ENCODE measurements at regions not wholly inside any gene's neighbourhood (a gene's known extent, or its start where the extent isn't known, plus 50 kb on each side); places are given as distances from the start of the nearest gene placed in this dataset.

GRCh38 chrX:68918202-68918601 lies 89.4 kb downstream of the EFNB1 start:
- Histone ChIP-seq H3K9me3 (ENCODE audit: control insufficient read depth in 2 of 3, insufficient read depth in 1 of 3, low read length in 3 of 3) (no peaks in the 10 kb centered on the region), H3K27me3 (ENCODE audit: control insufficient read depth, insufficient read depth, low read length) (no peaks in the 10 kb centered on the region), H3K36me3 (ENCODE audit: control insufficient read depth in 2 of 3, insufficient read depth in 3 of 3, low read length in 3 of 3) (no peaks in the 10 kb centered on the region), H3K4me3 (ENCODE audit: low read length in 3 of 3) (no peak overlapping the region), H3K27ac (ENCODE audit: low read depth in 2 of 2, low read length in 2 of 2) (no peak overlapping the region), H3K9ac (ENCODE audit: low read length in 3 of 3) (no peak overlapping the region), H3K4me1 (ENCODE audit: control insufficient read depth in 2 of 3, insufficient read depth in 2 of 3, low read depth in 1 of 3, low read length in 3 of 3) (no peaks in the 10 kb centered on the region)
- FAIRE-seq (no peak), DNase-seq (no peak)
- intact Hi-C loops (cut with DNase I): no loop called here
- no peak for TF ChIP-seq CTCF (IDR thresholded peaks at IDR 0.05; ENCODE audit: borderline replicate concordance, extremely low read depth, insufficient read depth)

GRCh38 chrX:68917799-68918198 lies 89.0 kb downstream of the EFNB1 start:
- TF ChIP-seq CTCF (IDR thresholded peaks at IDR 0.05; ENCODE audit: borderline replicate concordance, extremely low read depth, insufficient read depth): no peak
- H3K27ac ChIP-seq (ENCODE audit: low read depth in 2 of 2, low read length in 2 of 2): no peak overlapping the region
- H3K27me3 ChIP-seq (ENCODE audit: control insufficient read depth, insufficient read depth, low read length): no peaks in the 10 kb centered on the region
- no peak overlapping the region for H3K9ac ChIP-seq (ENCODE audit: low read length in 3 of 3)
- intact Hi-C loops (cut with DNase I): no loop called here
- no peaks in the 10 kb centered on the region for H3K4me1 ChIP-seq (ENCODE audit: control insufficient read depth in 2 of 3, insufficient read depth in 2 of 3, low read depth in 1 of 3, low read length in 3 of 3)
- FAIRE-seq (no peak), DNase-seq (no peak)
- no peaks in the 10 kb centered on the region for H3K9me3 ChIP-seq (ENCODE audit: control insufficient read depth in 2 of 3, insufficient read depth in 1 of 3, low read length in 3 of 3)
- no peak overlapping the region for H3K4me3 ChIP-seq (ENCODE audit: low read length in 3 of 3)
- H3K36me3 ChIP-seq (ENCODE audit: control insufficient read depth in 2 of 3, insufficient read depth in 3 of 3, low read length in 3 of 3): no peaks in the 10 kb centered on the region

GRCh38 chrX:68916891-68917290 lies 88.1 kb downstream of the EFNB1 start:
- no peak for DNase-seq
- Histone ChIP-seq H3K4me3 (ENCODE audit: low read length in 3 of 3) (no peak overlapping the region), H3K27ac (ENCODE audit: low read depth in 2 of 2, low read length in 2 of 2) (no peak overlapping the region), H3K36me3 (ENCODE audit: control insufficient read depth in 2 of 3, insufficient read depth in 3 of 3, low read length in 3 of 3) (no peaks in the 10 kb centered on the region), H3K27me3 (ENCODE audit: control insufficient read depth, insufficient read depth, low read length) (no peaks in the 10 kb centered on the region), H3K4me1 (ENCODE audit: control insufficient read depth in 2 of 3, insufficient read depth in 2 of 3, low read depth in 1 of 3, low read length in 3 of 3) (peaks cover 0 to 2% (median 0%) of the 10 kb centered on the region in 3 donors), H3K9ac (ENCODE audit: low read length in 3 of 3) (no peak overlapping the region), H3K9me3 (ENCODE audit: control insufficient read depth in 2 of 3, insufficient read depth in 1 of 3, low read length in 3 of 3) (no peaks in the 10 kb centered on the region)
- no peak for TF ChIP-seq CTCF (IDR thresholded peaks at IDR 0.05; ENCODE audit: borderline replicate concordance, extremely low read depth, insufficient read depth)
- no peak for FAIRE-seq
- intact Hi-C loops (cut with DNase I): no loop called here

GRCh38 chrX:68915778-68916177 lies 87.0 kb downstream of the EFNB1 start:
- no peak overlapping the region for H3K4me3 ChIP-seq (ENCODE audit: low read length in 3 of 3)
- TF ChIP-seq CTCF (IDR thresholded peaks at IDR 0.05; ENCODE audit: borderline replicate concordance, extremely low read depth, insufficient read depth): no peak

More at GRCh38 chrX:68915778-68916177, 87.0 kb downstream of the EFNB1 start:
- Histone ChIP-seq H3K36me3 (ENCODE audit: control insufficient read depth in 2 of 3, insufficient read depth in 3 of 3, low read length in 3 of 3) (no peaks in the 10 kb centered on the region), H3K27me3 (ENCODE audit: control insufficient read depth, insufficient read depth, low read length) (no peaks in the 10 kb centered on the region), H3K9me3 (ENCODE audit: control insufficient read depth in 2 of 3, insufficient read depth in 1 of 3, low read length in 3 of 3) (no peaks in the 10 kb centered on the region), H3K9ac (ENCODE audit: low read length in 3 of 3) (no peak overlapping the region), H3K4me1 (ENCODE audit: control insufficient read depth in 2 of 3, insufficient read depth in 2 of 3, low read depth in 1 of 3, low read length in 3 of 3) (peaks cover 0 to 4% (median 2%) of the 10 kb centered on the region in 3 donors), H3K27ac (ENCODE audit: low read depth in 2 of 2, low read length in 2 of 2) (no peak overlapping the region)
- FAIRE-seq: no peak
- intact Hi-C loops (cut with DNase I): no loop called here
- DNase-seq: no peak
